ENCODE measurements at regions not wholly inside any gene's neighbourhood (a gene's known extent, or its start where the extent isn't known, plus 50 kb on each side); places are given as distances from the start of the nearest gene placed in this dataset.

GRCh38 chr22:22799561-22799960 is 88.1 kb upstream of the IGLL5 start:
- Histone ChIP-seq H3K4me3 (ENCODE audit: low read depth, low read length) (no peak overlapping the region), H3K27ac (ENCODE audit: insufficient read depth, low read length, poor library complexity, severe bottlenecking) (no peak overlapping the region), H3K4me1 (ENCODE audit: control insufficient read depth, insufficient read depth, low read length, poor library complexity, severe bottlenecking) (no peaks in the 10 kb centered on the region), H3K36me3 (ENCODE audit: control insufficient read depth, insufficient read depth, low read length) (no peaks in the 10 kb centered on the region), H3K9me3 (ENCODE audit: control insufficient read depth in 2 of 2, low read length in 2 of 2) (no peaks in the 10 kb centered on the region), H3K27me3 (ENCODE audit: control insufficient read depth, insufficient read depth, low read length) (no peaks in the 10 kb centered on the region)
- no peak overlapping the region for H3K4me3 Mint-ChIP-seq
- H3K27ac Mint-ChIP-seq: no peak overlapping the region
- H3K36me3 Mint-ChIP-seq: no peaks in the 10 kb centered on the region
- H3K27me3 Mint-ChIP-seq: no peaks in the 10 kb centered on the region
- peaks cover 0 to 5% (median 0%) of the 10 kb centered on the region in 7 donors for H3K9me3 Mint-ChIP-seq
- peaks cover 0 to 27% (median 13%) of the 10 kb centered on the region in 4 donors for H3K4me1 Mint-ChIP-seq
- ATAC-seq (ENCODE audit: low read depth in 2 of 2): no peak
- DNase-seq: no peak

GRCh38 chr22:22800716-22801115 is 86.9 kb upstream of the IGLL5 start:
- Mint-ChIP-seq H3K9me3 (peaks cover 0 to 3% (median 0%) of the 10 kb centered on the region in 7 donors), H3K36me3 (no peaks in the 10 kb centered on the region), H3K4me1 (peaks cover 0 to 27% (median 12%) of the 10 kb centered on the region in 4 donors), H3K27me3 (no peaks in the 10 kb centered on the region), H3K27ac (peak overlapping the region in 1 of 3 donors; percentile 72), H3K4me3 (no peak overlapping the region)
- Histone ChIP-seq H3K4me3 (ENCODE audit: low read depth, low read length) (no peak overlapping the region), H3K9me3 (ENCODE audit: control insufficient read depth in 2 of 2, low read length in 2 of 2) (no peaks in the 10 kb centered on the region), H3K36me3 (ENCODE audit: control insufficient read depth, insufficient read depth, low read length) (no peaks in the 10 kb centered on the region), H3K4me1 (ENCODE audit: control insufficient read depth, insufficient read depth, low read length, poor library complexity, severe bottlenecking) (no peaks in the 10 kb centered on the region), H3K27ac (ENCODE audit: insufficient read depth, low read length, poor library complexity, severe bottlenecking) (no peak overlapping the region), H3K27me3 (ENCODE audit: control insufficient read depth, insufficient read depth, low read length) (no peaks in the 10 kb centered on the region)
- no peak for DNase-seq
- no peak for ATAC-seq (ENCODE audit: low read depth in 2 of 2)

GRCh38 chr22:22802339-22802970 is 85.2 kb upstream of the IGLL5 start:
- Histone ChIP-seq H3K36me3 (ENCODE audit: control insufficient read depth, insufficient read depth, low read length) (no peaks in the 10 kb centered on the region), H3K27ac (ENCODE audit: insufficient read depth, low read length, poor library complexity, severe bottlenecking) (no peak overlapping the region), H3K9me3 (ENCODE audit: control insufficient read depth in 2 of 2, low read length in 2 of 2) (no peaks in the 10 kb centered on the region), H3K4me1 (ENCODE audit: control insufficient read depth, insufficient read depth, low read length, poor library complexity, severe bottlenecking) (no peaks in the 10 kb centered on the region), H3K4me3 (ENCODE audit: low read depth, low read length) (no peak overlapping the region), H3K27me3 (ENCODE audit: control insufficient read depth, insufficient read depth, low read length) (no peaks in the 10 kb centered on the region)
- Mint-ChIP-seq H3K27me3 (peaks cover 9% of the 10 kb centered on the region), H3K27ac (peak overlapping the region in 2 of 3 donors; percentile 20 to 47), H3K36me3 (no peaks in the 10 kb centered on the region), H3K9me3 (peaks cover 0 to 3% (median 0%) of the 10 kb centered on the region in 7 donors), H3K4me1 (peaks cover 0 to 27% (median 14%) of the 10 kb centered on the region in 4 donors), H3K4me3 (no peak overlapping the region)
- ATAC-seq (ENCODE audit: low read depth in 2 of 2) (no peak), DNase-seq (peak in 1 of 3 donors; percentile 57)

- H3K36me3 ChIP-seq (ENCODE audit: control insufficient read depth, insufficient read depth, low read length): no peaks in the 10 kb centered on the region
- Mint-ChIP-seq H3K27me3 (peaks cover 13% of the 10 kb centered on the region), H3K36me3 (no peaks in the 10 kb centered on the region), H3K4me3 (no peak overlapping the region), H3K27ac (peak overlapping the region in 1 of 3 donors; percentile 36), H3K4me1 (peaks cover 0 to 27% (median 10%) of the 10 kb centered on the region in 4 donors), H3K9me3 (peaks cover 0 to 3% (median 0%) of the 10 kb centered on the region in 7 donors)
- DNase-seq (no peak), ATAC-seq (ENCODE audit: low read depth in 2 of 2) (no peak)
- no peak overlapping the region for H3K27ac ChIP-seq (ENCODE audit: insufficient read depth, low read length, poor library complexity, severe bottlenecking)
- no peaks in the 10 kb centered on the region for H3K27me3 ChIP-seq (ENCODE audit: control insufficient read depth, insufficient read depth, low read length)
- no peaks in the 10 kb centered on the region for H3K4me1 ChIP-seq (ENCODE audit: control insufficient read depth, insufficient read depth, low read length, poor library complexity, severe bottlenecking)
- H3K4me3 ChIP-seq (ENCODE audit: low read depth, low read length): no peak overlapping the region
- H3K9me3 ChIP-seq (ENCODE audit: control insufficient read depth in 2 of 2, low read length in 2 of 2): no peaks in the 10 kb centered on the region
These were observed 84.2 kb upstream of the IGLL5 start for GRCh38 chr22:22803285-22803853.

GRCh38 chr22:22810018-22810427 is 77.6 kb upstream of the IGLL5 start:
- H3K27me3 Mint-ChIP-seq: peaks cover 13% of the 10 kb centered on the region
- H3K4me3 Mint-ChIP-seq: no peak overlapping the region
- H3K27ac Mint-ChIP-seq: peak overlapping the region in 2 of 3 donors; percentile 21 to 83
- ATAC-seq (ENCODE audit: low read depth in 2 of 2) (peak; percentile 50 to 92), DNase-seq (peak; percentile 66 to 77 (median 76))
- Histone ChIP-seq H3K27ac (ENCODE audit: insufficient read depth, low read length, poor library complexity, severe bottlenecking) (no peak overlapping the region), H3K4me3 (ENCODE audit: low read depth, low read length) (no peak overlapping the region), H3K36me3 (ENCODE audit: control insufficient read depth, insufficient read depth, low read length) (no peaks in the 10 kb centered on the region), H3K4me1 (ENCODE audit: control insufficient read depth, insufficient read depth, low read length, poor library complexity, severe bottlenecking) (peaks cover 11% of the 10 kb centered on the region), H3K27me3 (ENCODE audit: control insufficient read depth, insufficient read depth, low read length) (no peaks in the 10 kb centered on the region), H3K9me3 (ENCODE audit: control insufficient read depth in 2 of 2, low read length in 2 of 2) (no peaks in the 10 kb centered on the region)
- H3K36me3 Mint-ChIP-seq: peaks cover 5% of the 10 kb centered on the region
- H3K4me1 Mint-ChIP-seq: peaks cover 0 to 66% (median 31%) of the 10 kb centered on the region in 4 donors
- peaks cover 0 to 3% (median 0%) of the 10 kb centered on the region in 7 donors for H3K9me3 Mint-ChIP-seq

GRCh38 chr22:22810471-22810870 is 77.1 kb upstream of the IGLL5 start:
- Mint-ChIP-seq H3K27ac (peak overlapping the region in 2 of 3 donors; percentile 79 to 82), H3K4me3 (no peak overlapping the region), H3K4me1 (peaks cover 0 to 70% (median 34%) of the 10 kb centered on the region in 4 donors), H3K27me3 (peaks cover 13% of the 10 kb centered on the region), H3K36me3 (peaks cover 5% of the 10 kb centered on the region), H3K9me3 (peaks cover 0 to 3% (median 0%) of the 10 kb centered on the region in 7 donors)
- no peaks in the 10 kb centered on the region for H3K36me3 ChIP-seq (ENCODE audit: control insufficient read depth, insufficient read depth, low read length)
- ATAC-seq (ENCODE audit: low read depth in 2 of 2) (no peak), DNase-seq (no peak)
- H3K4me1 ChIP-seq (ENCODE audit: control insufficient read depth, insufficient read depth, low read length, poor library complexity, severe bottlenecking): peaks cover 16% of the 10 kb centered on the region
- no peaks in the 10 kb centered on the region for H3K27me3 ChIP-seq (ENCODE audit: control insufficient read depth, insufficient read depth, low read length)
- no peak overlapping the region for H3K27ac ChIP-seq (ENCODE audit: insufficient read depth, low read length, poor library complexity, severe bottlenecking)
- no peak overlapping the region for H3K4me3 ChIP-seq (ENCODE audit: low read depth, low read length)
- no peaks in the 10 kb centered on the region for H3K9me3 ChIP-seq (ENCODE audit: control insufficient read depth in 2 of 2, low read length in 2 of 2)

GRCh38 chr22:22811016-22812009 is 76.3 kb upstream of the IGLL5 start:
- Mint-ChIP-seq H3K36me3 (peaks cover 5% of the 10 kb centered on the region), H3K4me1 (peaks cover 0 to 79% (median 42%) of the 10 kb centered on the region in 4 donors), H3K27me3 (peaks cover 13% of the 10 kb centered on the region), H3K9me3 (peaks cover 0 to 3% (median 0%) of the 10 kb centered on the region in 7 donors), H3K4me3 (no peak overlapping the region), H3K27ac (peak overlapping the region; percentile 53 to 82 (median 80))
- no peaks in the 10 kb centered on the region for H3K9me3 ChIP-seq (ENCODE audit: control insufficient read depth in 2 of 2, low read length in 2 of 2)
- no peaks in the 10 kb centered on the region for H3K36me3 ChIP-seq (ENCODE audit: control insufficient read depth, insufficient read depth, low read length)
- no peaks in the 10 kb centered on the region for H3K27me3 ChIP-seq (ENCODE audit: control insufficient read depth, insufficient read depth, low read length)
- no peak overlapping the region for H3K27ac ChIP-seq (ENCODE audit: insufficient read depth, low read length, poor library complexity, severe bottlenecking)
- no peak for DNase-seq
- H3K4me1 ChIP-seq (ENCODE audit: control insufficient read depth, insufficient read depth, low read length, poor library complexity, severe bottlenecking): peaks cover 24% of the 10 kb centered on the region
- ATAC-seq (ENCODE audit: low read depth in 2 of 2): no peak
- H3K4me3 ChIP-seq (ENCODE audit: low read depth, low read length): no peak overlapping the region

Measured in CD4-positive, CD25-positive, alpha-beta regulatory T cell (primary cell).